ENCODE measurements at regions not wholly inside any gene's neighbourhood (a gene's known extent, or its start where the extent isn't known, plus 50 kb on each side); places are given as distances from the start of the nearest gene placed in this dataset.

- DNase-seq, result no peak
These were observed 249.7 kb upstream of the TET2 start for GRCh38 chr4:104896660-104897645.

DNA sequence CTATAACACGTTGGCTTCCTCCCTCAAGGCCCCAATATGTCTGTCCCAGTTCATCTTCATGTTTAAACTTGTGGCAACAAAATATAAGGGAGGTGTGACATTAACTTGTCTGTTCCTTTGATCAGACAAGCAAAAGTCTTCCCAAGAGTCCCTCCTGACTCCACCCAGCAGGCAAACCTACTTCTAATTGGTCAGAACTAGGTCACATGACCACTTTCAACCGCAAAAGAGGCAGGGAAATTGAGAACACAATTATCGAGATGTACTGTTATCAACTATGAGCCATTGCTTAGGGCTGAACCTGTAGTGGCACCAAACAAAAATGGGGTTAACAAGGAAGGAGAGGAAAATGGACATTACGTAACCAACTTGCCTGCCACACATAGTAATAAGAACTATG lies 246.8 kb upstream of the TET2 start:
- no peak for DNase-seq

DNA sequence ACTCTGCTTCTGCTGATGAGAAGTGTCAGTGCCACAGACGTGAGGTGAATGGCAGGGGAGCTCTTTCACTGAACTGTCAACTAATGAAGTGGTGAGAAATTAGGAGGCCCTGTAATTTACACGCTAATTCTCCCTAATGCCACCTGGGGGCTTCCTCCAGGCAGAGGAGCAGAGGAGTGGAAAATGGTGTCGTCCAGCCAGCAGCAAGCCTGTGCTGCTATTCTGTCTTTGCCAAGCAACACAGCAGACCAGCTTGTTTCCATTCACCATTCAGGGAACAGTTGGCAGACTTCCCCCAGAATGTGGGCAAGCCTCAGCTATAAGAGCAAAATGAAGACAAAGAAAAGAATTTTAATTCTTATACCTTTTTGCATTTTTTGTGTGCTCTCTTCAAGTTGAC lies 245.2 kb upstream of the TET2 start:
- peak in 2 of 3 donors; percentile 48 to 61 for DNase-seq

GRCh38 chr4:104901961-104902605 lies 244.6 kb upstream of the TET2 start:
- no peak for DNase-seq

GRCh38 chr4:104905065-104905464 lies 241.6 kb upstream of the TET2 start:
- no peak for DNase-seq

- DNase-seq, result no peak
These were observed 241.1 kb upstream of the TET2 start for GRCh38 chr4:104905546-104905945.

- peak; percentile 64 to 79 (median 72) for DNase-seq
These were observed 240.4 kb upstream of the TET2 start for GRCh38 chr4:104906276-104906675.

- no peak for DNase-seq
These were observed 239.5 kb upstream of the TET2 start for GRCh38 chr4:104907074-104907649.

- no peak for DNase-seq
These were observed 238.7 kb upstream of the TET2 start for GRCh38 chr4:104907991-104908390.

- no peak for DNase-seq
These were observed 237.3 kb upstream of the TET2 start for GRCh38 chr4:104909376-104909775.

DNA sequence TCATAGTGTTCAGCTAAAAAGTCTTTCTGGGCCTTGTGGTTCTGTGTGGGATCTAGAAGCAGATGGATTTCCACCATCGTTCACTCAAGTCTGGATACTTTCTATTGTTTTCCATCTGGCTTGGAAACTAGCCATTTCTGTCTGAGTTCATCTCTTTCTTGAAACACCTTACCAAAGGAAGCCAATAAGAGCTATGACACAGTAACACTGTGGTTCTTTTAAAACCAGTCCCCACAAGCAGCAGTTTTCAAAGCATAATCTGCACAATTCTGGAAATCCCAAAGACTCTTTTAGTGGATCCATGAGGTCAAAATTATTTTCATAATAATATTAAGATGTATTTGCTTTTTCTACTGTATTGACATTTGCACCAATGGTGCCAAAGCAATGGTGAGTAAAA lies 234.2 kb upstream of the TET2 start:
- no peak for DNase-seq

- DNase-seq, result no peak
These were observed 231.3 kb upstream of the TET2 start for GRCh38 chr4:104915373-104915772.

DNA sequence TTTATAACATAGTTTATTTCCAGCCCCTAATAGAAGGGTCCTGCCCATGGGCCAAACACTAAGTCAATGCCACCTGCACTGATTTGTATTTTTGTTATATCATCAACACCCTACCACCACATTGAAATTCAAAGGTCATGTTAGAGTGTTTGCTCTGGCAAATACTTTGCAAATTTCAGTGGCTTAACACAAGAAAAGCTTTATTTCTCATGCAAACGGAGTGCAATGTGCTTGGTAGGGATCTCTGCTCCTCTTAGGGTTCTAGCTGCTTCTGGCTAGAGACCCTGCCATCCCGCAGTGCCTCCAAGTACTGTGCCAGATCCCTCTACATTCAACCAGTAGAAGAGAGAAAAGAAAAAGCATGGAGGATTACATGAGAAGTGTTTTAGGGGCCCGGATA lies 230.8 kb upstream of the TET2 start:
- DNase-seq, result no peak

DNA sequence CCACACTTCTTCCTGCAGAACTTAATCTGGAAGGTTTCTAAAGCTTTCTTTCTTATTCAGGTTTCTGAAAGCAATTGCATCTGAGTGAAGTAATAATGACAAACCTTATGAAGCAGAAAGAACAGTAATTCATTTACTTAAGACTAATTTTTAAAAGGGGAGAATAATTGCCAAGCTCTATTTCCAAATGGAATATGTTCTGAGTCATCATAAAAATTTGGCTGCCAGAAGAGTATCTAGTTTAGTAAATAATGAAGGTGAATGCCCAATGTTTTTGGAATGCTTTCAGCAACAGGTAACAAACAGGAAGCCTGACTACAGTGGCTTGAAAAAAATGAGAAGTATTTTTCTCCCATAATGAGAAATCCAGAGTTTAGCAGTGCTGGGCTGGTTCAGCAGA lies 227.3 kb upstream of the TET2 start:
- no peak for DNase-seq

- DNase-seq, result no peak
These were observed 216.4 kb upstream of the TET2 start for GRCh38 chr4:104930298-104930697.

- DNase-seq, result peak in 2 of 3 donors; percentile 5 to 17
These were observed 215.6 kb upstream of the TET2 start for GRCh38 chr4:104930745-104931736.

DNA sequence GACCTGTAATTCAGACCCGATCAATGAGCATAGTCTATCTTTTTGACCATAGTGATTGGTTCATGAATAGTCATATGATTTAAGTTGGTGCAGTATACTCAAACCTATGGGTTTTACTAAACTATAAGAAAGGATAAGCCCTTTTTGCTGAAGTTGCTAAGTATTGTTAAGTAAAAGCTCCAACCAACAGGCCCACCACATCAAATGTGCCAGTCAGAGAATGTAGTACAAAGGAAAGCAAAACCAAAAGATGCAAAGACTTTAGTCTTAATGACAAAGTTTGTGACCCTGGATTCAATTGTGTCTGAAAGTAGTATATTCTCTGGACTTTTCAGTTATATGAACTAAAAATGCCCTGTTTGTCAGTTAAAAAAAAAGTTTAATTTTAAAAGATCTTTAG lies 208.1 kb upstream of the TET2 start:
- no peak for DNase-seq

- DNase-seq, result no peak
These were observed 205.7 kb upstream of the TET2 start for GRCh38 chr4:104940927-104941326.

- DNase-seq, result no peak
These were observed 205.0 kb upstream of the TET2 start for GRCh38 chr4:104941661-104942062.

DNA sequence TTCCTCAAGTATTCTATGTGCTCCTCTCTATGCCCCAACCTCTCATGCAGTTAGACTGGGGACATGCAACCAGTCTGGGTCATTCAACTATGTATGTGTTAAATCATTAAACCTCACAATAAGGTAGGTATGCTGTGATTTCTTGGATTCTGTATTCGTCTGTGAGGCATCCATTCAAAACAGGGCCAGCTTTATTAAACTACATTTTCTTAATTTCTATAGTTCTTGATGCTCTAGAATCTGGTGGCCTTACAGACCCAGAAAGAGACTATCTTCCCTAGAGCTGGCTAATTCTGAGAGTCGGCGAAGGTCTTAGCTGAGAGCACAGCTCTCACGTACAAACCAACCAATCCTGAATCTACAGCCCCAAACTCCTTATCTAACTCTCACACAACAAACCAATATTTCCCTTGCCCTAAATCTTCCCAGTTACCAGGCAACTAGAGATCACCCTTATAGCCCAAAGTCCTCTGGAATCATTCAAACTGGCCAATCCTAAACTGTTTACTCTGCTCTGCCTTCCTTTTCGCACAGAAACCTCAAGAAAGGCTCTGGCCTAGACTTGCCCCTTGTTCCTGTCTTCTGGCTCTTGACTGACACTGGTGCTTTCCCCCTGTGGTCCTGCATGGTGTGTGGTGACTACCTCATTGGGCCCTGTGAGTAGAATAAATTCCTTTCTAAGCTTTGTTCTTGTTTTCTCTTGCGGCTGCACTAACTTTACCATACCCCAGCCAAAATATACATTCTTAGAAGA lies 203.5 kb upstream of the TET2 start:
- no peak for DNase-seq

DNA sequence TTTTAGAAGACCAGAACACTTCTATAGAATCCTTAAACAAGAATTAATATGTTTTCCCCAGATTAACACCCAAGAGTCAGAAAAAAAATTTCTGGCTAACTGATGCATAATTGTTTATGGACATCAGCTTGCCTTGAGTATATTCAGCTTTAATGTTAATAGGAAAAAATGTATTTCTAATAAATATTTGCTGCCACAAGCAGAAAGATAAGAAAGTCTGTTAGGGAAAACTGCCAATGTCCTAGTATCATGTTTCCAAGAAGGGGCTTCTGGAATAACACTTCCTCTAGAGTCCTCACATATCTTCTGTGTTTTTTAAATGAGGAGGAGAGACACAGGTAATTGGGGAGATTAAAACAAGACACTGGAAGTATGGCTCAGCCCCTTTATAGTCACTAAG lies 202.1 kb upstream of the TET2 start:
- DNase-seq, result no peak

All from muscle of back (tissue), 3 donors.